Astrocyte (in vitro differentiated cells and primary cell): ENCODE measurements at regions not wholly inside any gene's neighbourhood (a gene's known extent, or its start where the extent isn't known, plus 50 kb on each side); places are given as distances from the start of the nearest gene placed in this dataset.

Source experiments
- DNase-seq: peaks from one replicate; pipeline ENCODE4 v3.0.0-alpha.2; 2010; ENCODE audit warnings: low read depth
- FAIRE-seq: peaks from 2 replicates; lab custom pipeline; 2011; peaks lifted over from hg19 to GRCh38; lab: Jason Lieb, UNC
- H2AFZ ChIP-seq: 2 replicates; pipeline ENCODE4 v1.6.0; 2012; ENCODE audit warnings: low read depth, low read length, inconsistent platforms
- H3K27ac ChIP-seq: 2 replicates; pipeline ENCODE4 v1.5.1; 2011; ENCODE audit warnings: low read depth, low read length, inconsistent platforms
- H3K27me3 ChIP-seq: 2 replicates; pipeline ENCODE4 v1.6.0; 2011; ENCODE audit warnings: low read length, inconsistent platforms; ENCODE audit not compliant: insufficient read depth
- H3K36me3 ChIP-seq: 2 replicates; pipeline ENCODE4 v1.5.1; 2011; ENCODE audit warnings: low read length, inconsistent platforms; ENCODE audit not compliant: insufficient read depth
- H3K4me1 ChIP-seq: 2 replicates; pipeline ENCODE4 v1.5.1; 2011; ENCODE audit warnings: low read length, inconsistent platforms; ENCODE audit not compliant: insufficient read depth
- H3K4me2 ChIP-seq: 2 replicates; pipeline ENCODE4 v1.6.0; 2012; ENCODE audit warnings: low read length, inconsistent platforms
- H3K4me3 ChIP-seq: 2 replicates; pipeline ENCODE4 v1.5.1; 2011; ENCODE audit warnings: low read depth, mild to moderate bottlenecking, low read length, inconsistent platforms; ENCODE audit not compliant: insufficient read depth
- H3K79me2 ChIP-seq: 2 replicates; pipeline ENCODE4 v1.6.0; 2012; ENCODE audit warnings: mild to moderate bottlenecking, low read length, inconsistent platforms; ENCODE audit not compliant: insufficient read depth
- H3K9ac ChIP-seq: 2 replicates; pipeline ENCODE4 v1.6.0; 2012; ENCODE audit warnings: mild to moderate bottlenecking, low read length, inconsistent platforms
- H3K9me3 ChIP-seq: 2 replicates; pipeline ENCODE4 v1.5.1; 2012; ENCODE audit warnings: low read depth, mild to moderate bottlenecking, low read length, inconsistent platforms; ENCODE audit not compliant: insufficient read depth
- H4K20me1 ChIP-seq: 2 replicates; pipeline ENCODE4 v1.6.0; 2012; ENCODE audit warnings: low read length, inconsistent platforms; ENCODE audit not compliant: insufficient read depth
- H3K27ac Mint-ChIP-seq: one replicate; pipeline ENCODE4 v1.8.0; 2021; ENCODE audit warnings: mild to moderate bottlenecking, mixed read lengths; ENCODE audit not compliant: unreplicated experiment
- H3K27me3 Mint-ChIP-seq: one replicate; pipeline ENCODE4 v1.8.0; 2021; ENCODE audit warnings: low read depth, mixed read lengths; ENCODE audit not compliant: unreplicated experiment
- H3K36me3 Mint-ChIP-seq: one replicate; pipeline ENCODE4 v1.8.0; 2021; ENCODE audit warnings: low read depth, mixed read lengths; ENCODE audit not compliant: unreplicated experiment
- H3K4me1 Mint-ChIP-seq: one replicate; pipeline ENCODE4 v1.8.0; 2021; ENCODE audit warnings: low read depth, mixed read lengths; ENCODE audit not compliant: unreplicated experiment
- H3K4me3 Mint-ChIP-seq: one replicate; pipeline ENCODE4 v1.8.0; 2021; ENCODE audit warnings: mild to moderate bottlenecking, moderate library complexity, mixed read lengths; ENCODE audit not compliant: unreplicated experiment
- H3K9me3 Mint-ChIP-seq: one replicate; pipeline ENCODE4 v1.8.0; 2021; ENCODE audit warnings: mild to moderate bottlenecking, mixed read lengths; ENCODE audit not compliant: unreplicated experiment
- CTCF ChIP-seq: IDR thresholded peaks from 2 replicates; pipeline ENCODE4 v1.5.1; 2011; ENCODE audit warnings: low read depth, mild to moderate bottlenecking, inconsistent platforms, low read length, moderate library complexity; ENCODE audit not compliant: insufficient read depth
- EZH2 ChIP-seq: IDR thresholded peaks from 2 replicates; pipeline ENCODE4 v1.6.1; 2012; ENCODE audit warnings: mild to moderate bottlenecking, low read length, inconsistent platforms; ENCODE audit not compliant: insufficient read depth

DNA sequence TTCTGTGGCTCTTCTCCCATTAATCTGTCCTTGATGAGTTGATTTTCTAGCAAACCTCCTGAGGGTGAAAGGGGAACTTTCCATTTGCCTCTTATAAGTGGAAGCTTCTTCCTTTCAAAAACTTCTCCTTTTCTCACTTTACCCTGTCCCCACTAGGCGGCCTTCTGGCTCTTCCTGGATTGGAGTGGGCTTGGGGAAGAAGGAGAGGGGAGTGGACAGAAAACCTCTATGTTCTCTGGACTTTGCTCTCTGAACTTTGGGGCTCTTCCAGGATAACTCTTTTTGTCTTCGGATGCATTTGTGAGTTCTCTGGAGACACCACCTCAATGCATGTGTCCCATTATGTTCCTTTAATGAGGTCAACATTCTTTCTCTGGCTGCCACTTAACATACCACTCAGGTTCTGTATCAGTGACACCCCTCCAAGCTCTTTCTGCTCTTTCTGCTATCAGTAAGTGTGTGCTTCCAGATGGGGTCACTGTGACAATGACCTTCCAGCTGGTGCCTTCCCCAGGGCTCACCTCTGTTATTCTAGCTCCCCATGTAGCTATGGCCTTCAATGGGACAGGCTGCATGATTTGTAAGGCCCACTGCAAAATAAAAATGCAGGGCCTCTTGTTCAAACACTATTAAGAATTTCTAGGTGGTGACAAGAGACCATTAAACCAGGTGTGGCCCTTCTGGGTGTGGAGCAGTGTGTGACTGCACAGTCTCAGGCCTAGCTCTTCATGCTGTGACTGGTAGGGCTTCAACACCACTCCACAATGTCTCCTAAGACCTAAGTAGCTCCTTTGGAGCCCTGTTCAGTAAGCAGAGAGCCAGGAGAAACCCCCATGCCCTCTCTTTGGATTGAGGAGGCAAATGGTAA lies 389.2 kb downstream of the EFNB2 start:
- peaks cover 13% of the 10 kb centered on the region for H3K4me1 ChIP-seq
- no peak for TF ChIP-seq EZH2
- no peak for TF ChIP-seq CTCF
- H3K27me3 ChIP-seq = no peaks in the 10 kb centered on the region
- H3K27me3 Mint-ChIP-seq = no peaks in the 10 kb centered on the region
- no peaks in the 10 kb centered on the region for H3K36me3 Mint-ChIP-seq
- no peaks in the 10 kb centered on the region for H4K20me1 ChIP-seq
- H3K9ac ChIP-seq = no peak overlapping the region
- FAIRE-seq = no peak
- no peak overlapping the region for H3K4me3 Mint-ChIP-seq
- H3K9me3 ChIP-seq = no peaks in the 10 kb centered on the region
- no peak for DNase-seq
- peaks cover 4% of the 10 kb centered on the region for H3K9me3 Mint-ChIP-seq
- H2AFZ ChIP-seq = no peak overlapping the region
- H3K36me3 ChIP-seq = no peaks in the 10 kb centered on the region
- H3K79me2 ChIP-seq = no peaks in the 10 kb centered on the region
- H3K4me1 Mint-ChIP-seq = peaks cover 18% of the 10 kb centered on the region
- no peak overlapping the region for H3K27ac Mint-ChIP-seq
- H3K4me3 ChIP-seq = no peak overlapping the region
- H3K27ac ChIP-seq = no peak overlapping the region
- H3K4me2 ChIP-seq = no peak overlapping the region

DNA sequence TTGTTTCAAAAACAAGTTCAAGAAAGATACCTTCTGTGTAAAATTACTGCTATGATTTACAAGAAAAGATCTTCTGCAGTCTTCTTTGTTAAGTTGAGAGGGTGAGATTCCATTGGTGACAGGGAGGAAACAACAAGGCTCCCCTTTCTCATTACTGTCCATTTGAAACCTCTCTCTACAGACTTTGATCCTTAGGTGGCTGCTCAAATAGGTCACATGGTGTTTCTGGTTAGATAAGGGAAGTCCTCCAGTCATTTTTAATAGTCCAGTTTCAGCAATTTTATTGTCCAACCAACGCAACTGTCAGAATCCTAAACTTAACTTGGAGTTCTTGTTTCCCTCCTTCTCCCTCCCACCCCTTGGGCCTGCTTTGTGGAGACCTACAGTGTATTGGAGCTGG lies 390.4 kb downstream of the EFNB2 start:
- Histone ChIP-seq H3K27ac (no peak overlapping the region), H3K9me3 (no peaks in the 10 kb centered on the region)
- FAIRE-seq = no peak

More for the DNA sequence above, 390.4 kb downstream of the EFNB2 start:
- DNase-seq = no peak
- no peak overlapping the region for H3K27ac Mint-ChIP-seq
- no peak overlapping the region for H3K4me2 ChIP-seq
- no peaks in the 10 kb centered on the region for H4K20me1 ChIP-seq
- H3K4me3 ChIP-seq = no peak overlapping the region
- no peak overlapping the region for H3K9ac ChIP-seq
- no peaks in the 10 kb centered on the region for H3K27me3 Mint-ChIP-seq
- peaks cover 8% of the 10 kb centered on the region for H3K4me1 Mint-ChIP-seq
- peaks cover 4% of the 10 kb centered on the region for H3K9me3 Mint-ChIP-seq
- H3K79me2 ChIP-seq = no peaks in the 10 kb centered on the region
- peaks cover 5% of the 10 kb centered on the region for H3K4me1 ChIP-seq
- no peaks in the 10 kb centered on the region for H3K36me3 Mint-ChIP-seq
- H2AFZ ChIP-seq = no peak overlapping the region
- no peak overlapping the region for H3K4me3 Mint-ChIP-seq
- TF ChIP-seq CTCF (no peak), EZH2 (no peak)
- H3K36me3 ChIP-seq = no peaks in the 10 kb centered on the region
- no peaks in the 10 kb centered on the region for H3K27me3 ChIP-seq
